ENCODE measurements at regions not wholly inside any gene's neighbourhood (a gene's known extent, or its start where the extent isn't known, plus 50 kb on each side); places are given as distances from the start of the nearest gene placed in this dataset.

GRCh38 chr9:107213080-107213479 lies 70.0 kb upstream of the RAD23B start:
- DNase-seq, result no peak

GRCh38 chr9:107213561-107214028 lies 69.5 kb upstream of the RAD23B start:
- DNase-seq, result no peak

GRCh38 chr9:107214381-107214780 lies 68.7 kb upstream of the RAD23B start:
- DNase-seq, result no peak

- no peak for DNase-seq
These were observed 68.2 kb upstream of the RAD23B start for GRCh38 chr9:107214915-107215314.

- DNase-seq, result no peak
These were observed 67.7 kb upstream of the RAD23B start for GRCh38 chr9:107215381-107215780.

- DNase-seq, result no peak
These were observed 66.8 kb upstream of the RAD23B start for GRCh38 chr9:107216329-107216728.

GRCh38 chr9:107218829-107219485 lies 64.1 kb upstream of the RAD23B start:
- DNase-seq, result no peak

GRCh38 chr9:107219486-107220077 lies 63.5 kb upstream of the RAD23B start:
- DNase-seq, result no peak

GRCh38 chr9:107221321-107221720 lies 61.8 kb upstream of the RAD23B start:
- DNase-seq, result no peak

- DNase-seq, result no peak
These were observed 61.0 kb upstream of the RAD23B start for GRCh38 chr9:107222020-107222522.

- no peak for DNase-seq
These were observed 59.7 kb upstream of the RAD23B start for GRCh38 chr9:107223381-107223780.

GRCh38 chr9:107224252-107224651 lies 58.8 kb upstream of the RAD23B start:
- no peak for DNase-seq

GRCh38 chr9:107226421-107226820 lies 56.7 kb upstream of the RAD23B start:
- no peak for DNase-seq

- no peak for DNase-seq
These were observed 55.3 kb upstream of the RAD23B start for GRCh38 chr9:107227774-107228173.

GRCh38 chr9:107228496-107229039 lies 54.5 kb upstream of the RAD23B start:
- no peak for DNase-seq

GRCh38 chr9:107229241-107229741 lies 53.8 kb upstream of the RAD23B start:
- DNase-seq, result no peak

All from stimulated activated naive CD4-positive, alpha-beta T cell (primary cell).